ENCODE measurements at regions not wholly inside any gene's neighbourhood (a gene's known extent, or its start where the extent isn't known, plus 50 kb on each side); places are given as distances from the start of the nearest gene placed in this dataset.
"Not testable (repeated sequence)": the region's sequence is repeated elsewhere in the genome, so short reads cannot be mapped to it uniquely, and the experiment has no call there.

DNA sequence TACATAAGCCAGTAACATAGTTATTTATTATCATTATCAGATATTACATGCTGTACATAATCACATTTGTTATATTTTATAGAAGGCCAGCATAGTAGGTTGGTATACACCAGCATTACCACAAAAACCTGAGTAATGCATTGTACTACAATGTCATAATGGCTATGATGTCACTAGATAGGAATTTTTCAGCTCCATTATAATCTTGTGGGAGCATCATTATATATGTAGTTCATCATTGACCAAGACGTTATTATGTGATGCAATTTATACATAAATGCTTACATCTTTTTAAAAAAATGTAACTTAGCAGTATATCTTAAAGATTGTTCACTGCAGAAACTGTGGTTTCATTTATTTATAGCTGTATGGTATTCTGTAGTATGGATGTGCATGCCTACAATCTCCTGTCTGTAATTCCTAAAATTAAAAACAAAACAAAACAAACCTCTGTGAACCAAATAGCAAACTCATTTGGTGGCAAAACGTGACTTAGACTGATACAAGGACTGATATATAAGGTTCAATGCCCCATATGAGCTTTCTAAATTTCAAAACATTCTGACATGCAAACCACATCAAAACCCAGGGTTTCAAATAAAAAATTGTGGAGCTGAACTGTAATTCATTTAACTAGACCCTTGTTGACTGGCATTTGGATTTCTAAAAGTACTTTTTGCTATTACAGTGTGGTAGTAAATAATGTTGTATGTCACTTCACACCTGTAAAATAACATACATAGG is 250.9 kb downstream of the DLEU7 start:
- FAIRE-seq (no peak), DNase-seq (ENCODE audit: low spot score) (no peak)

DNA sequence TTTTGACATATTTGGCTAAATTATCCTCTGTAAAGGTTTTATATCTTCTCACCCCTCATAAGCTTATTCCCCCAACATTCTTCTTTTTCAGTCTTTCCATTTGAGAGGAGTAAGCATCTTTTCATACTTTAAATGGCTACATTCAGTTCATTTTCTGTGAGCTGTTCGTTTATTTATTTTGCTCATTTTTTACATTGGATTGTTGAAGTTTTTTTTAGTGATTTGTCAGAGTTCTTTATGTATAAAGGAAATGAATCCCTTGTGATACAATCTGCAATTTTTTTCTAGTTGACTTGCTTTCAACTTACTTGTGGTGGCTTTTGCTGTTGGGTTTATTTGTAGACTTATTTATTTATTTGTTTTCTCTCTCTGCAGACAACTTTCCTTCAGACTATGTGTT is 250.3 kb downstream of the DLEU7 start:
- FAIRE-seq: no peak
- DNase-seq (ENCODE audit: low spot score): no peak

DNA sequence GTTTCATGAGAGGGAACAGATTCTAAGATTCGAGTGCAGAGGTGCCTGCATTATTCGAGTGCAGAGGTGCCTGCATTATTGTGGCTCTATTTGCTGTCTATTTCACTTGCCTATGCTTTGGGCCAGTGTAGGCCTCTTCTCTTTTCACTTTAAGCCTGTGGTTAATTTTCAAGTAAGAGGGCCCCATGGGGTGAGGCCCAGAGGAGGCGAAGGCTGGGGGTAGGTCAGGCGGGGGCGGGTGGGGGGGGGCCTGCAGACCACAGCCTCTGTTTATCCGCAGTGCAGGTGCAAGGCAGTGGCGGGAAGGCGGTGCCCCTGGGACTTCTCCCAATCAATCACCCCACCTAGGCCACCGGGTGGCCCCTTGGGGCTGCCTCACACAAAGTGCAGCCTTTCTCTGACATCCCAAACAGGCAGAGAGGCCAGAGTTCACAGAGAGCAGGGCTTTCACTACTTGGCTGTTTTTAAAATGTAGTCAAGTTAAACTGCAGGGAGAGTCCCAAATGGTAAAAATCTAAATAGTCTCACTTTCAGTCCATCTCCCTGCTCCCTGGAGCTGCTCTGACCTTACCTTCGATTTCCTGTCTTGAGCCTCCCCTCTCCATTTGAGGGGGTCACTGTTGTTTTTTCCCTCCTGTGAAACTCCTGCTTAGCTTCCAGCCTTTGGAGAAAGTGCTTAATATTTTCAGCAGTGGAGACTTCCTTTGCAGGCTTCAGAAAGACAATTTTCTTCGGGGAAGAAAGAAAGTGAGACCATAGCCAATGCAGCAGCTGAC is 249.0 kb downstream of the DLEU7 start:
- FAIRE-seq: no peak
- DNase-seq (ENCODE audit: low spot score): peak; percentile 10

DNA sequence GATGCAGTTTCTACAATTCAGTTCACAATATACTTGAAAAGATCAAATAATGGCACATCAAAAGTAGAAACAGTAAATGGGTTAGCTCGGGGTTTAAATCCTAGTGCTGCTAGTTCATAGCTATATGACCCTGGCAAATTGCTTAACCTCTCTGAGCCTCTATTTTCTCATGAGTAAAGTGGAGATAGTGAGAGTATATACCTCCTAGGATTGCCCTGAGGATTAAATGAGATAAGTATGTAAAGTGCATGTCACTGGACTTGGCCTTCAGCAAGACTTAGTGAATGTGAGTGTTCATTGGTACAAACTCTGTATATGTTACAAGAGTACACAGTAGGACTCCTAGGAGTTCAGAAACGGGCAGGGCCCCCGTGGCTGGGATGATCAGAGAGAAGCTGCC is 248.3 kb downstream of the DLEU7 start:
- FAIRE-seq (no peak), DNase-seq (ENCODE audit: low spot score) (no peak)

DNA sequence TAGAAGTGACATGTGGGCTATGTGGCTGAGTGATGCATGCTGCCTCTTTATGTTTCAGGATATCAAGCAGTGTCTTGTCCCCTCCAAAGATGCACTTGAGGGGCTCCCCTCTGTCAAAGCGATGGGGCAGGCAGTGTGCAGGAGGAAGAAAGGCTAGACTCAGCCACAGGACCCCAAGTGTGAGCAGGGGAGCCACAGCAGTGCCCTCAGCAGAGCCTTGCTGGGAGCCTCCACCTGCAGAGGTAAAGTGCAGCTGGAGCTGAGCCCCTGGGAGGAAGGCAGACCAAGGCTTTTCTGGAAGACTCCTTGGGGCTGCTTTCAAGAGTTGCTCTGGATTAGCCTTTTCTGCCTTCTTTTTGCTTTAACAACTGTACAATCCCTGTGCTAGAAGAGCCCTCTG is 247.3 kb downstream of the DLEU7 start:
- DNase-seq (ENCODE audit: low spot score) (no peak), FAIRE-seq (no peak)

DNA sequence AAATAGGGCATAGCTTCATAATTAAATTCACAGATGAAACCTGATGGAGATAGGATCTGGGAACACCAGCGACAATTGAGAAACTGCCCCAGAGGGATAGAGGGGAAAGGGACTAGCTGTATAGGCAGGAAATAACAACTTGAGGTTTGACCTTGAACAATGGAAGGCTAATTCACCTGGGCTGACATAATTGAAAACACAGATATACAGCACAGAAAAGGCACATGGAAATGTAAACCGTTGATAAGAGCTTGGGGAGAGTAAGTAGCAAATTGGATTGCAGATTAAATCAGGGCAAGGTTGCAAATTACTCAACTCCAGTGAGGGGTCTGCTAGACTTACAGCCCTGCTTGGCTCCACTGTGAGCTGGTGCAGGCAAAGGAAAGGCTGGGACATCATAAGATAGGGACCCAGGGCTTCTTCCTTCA is 246.7 kb downstream of the DLEU7 start:
- DNase-seq (ENCODE audit: low spot score) (no peak), FAIRE-seq (no peak)

DNA sequence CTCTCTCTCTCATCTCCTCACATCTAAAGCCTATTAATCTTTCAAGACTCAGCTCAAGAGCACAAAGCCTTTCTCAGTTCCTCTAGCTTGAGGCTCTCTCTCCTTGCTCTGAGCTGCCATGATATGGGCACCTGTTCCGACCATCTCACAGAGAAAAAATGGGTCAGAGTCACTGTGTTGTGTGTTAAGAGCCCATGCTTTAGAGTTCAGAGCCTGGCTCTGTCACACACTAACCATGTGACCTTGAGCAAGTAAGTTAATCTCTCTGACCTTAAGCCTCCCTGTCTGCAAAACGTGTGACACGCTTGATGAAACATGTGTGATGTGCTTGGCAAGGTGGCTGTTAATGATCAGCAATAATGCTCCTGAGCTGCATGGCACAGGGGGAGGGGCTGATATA is 245.2 kb downstream of the DLEU7 start:
- no peak for DNase-seq (ENCODE audit: low spot score)
- FAIRE-seq: no peak

DNA sequence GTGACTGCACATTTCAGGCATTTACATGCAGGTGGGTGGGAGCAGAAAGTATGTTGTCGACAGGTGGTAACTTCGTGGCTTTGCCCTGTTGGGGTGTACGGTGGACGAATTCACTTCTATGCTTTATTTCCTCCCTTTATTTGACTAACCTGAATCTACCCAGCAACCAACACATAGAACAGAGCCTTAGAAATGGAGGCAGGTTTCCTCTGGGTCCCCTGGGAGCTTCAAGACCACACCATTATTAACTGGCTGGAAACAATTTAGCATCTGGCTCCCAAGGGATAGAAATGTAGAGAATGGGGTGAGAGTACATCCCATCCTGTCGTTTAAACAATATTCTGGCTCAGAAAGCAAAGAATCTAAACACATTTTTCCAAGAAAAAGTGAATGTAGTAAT is 244.4 kb downstream of the DLEU7 start:
- FAIRE-seq: no peak

DNA sequence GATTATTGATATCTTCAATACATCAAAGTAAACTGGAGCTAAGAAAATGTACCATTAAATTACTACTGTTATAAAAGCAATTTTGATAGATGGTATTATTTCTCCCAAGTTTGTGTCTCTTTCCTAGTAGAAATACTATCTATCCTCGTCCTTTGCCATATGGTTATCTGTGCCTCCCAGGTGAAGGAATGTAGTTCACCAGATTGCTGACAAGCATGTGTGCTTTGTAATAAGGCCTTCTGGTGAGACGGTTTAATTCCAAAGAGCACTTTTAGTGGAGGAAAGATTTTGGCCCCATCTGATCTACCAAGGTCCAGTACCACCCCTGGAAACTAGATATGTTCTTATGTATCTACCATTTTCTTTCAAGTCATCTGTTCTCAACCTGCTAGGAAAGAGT is 243.6 kb downstream of the DLEU7 start:
- FAIRE-seq: no peak

More for the DNA sequence above, 244.4 kb downstream of the DLEU7 start:
- no peak for DNase-seq (ENCODE audit: low spot score)

DNA sequence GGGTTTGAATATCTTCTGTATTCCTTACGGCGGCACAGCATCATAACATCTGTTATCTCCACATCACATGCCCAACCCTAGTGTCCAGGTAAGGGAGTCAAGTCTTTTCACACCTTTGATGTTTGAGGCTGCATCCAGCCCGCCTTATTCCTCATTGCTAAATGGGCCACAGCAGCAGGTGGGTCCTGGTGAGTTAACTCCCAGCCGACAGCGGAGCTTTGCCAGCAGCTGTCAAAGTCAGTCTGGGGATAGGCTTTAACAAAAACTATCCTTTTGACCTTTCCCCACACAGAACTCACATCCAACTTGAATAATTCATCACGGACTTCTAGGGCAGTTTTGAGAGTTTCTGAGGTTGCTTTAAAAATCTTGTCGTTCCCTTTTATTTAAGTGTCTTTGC is 235.1 kb downstream of the DLEU7 start:
- no peak for DNase-seq (ENCODE audit: low spot score)

More for the DNA sequence above, 243.6 kb downstream of the DLEU7 start:
- DNase-seq (ENCODE audit: low spot score): no peak

DNA sequence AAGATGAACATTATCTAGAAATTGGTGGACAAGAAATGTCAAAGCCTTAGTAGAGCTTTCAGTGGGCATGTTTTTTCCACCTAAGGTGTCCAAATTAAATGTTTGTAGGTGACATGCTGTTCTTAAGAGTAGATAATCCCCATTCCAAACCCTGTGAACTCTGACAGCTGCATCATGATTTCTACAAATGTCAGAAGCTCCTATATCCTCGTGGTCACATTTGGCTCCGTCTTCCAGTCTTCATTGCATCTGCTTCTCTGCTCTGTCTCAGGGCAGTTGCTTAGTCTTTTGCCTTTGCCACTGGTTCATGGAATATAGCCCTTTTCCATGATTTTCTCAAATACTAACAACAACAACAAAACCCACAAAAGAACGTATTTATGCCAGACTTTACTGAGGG is 234.5 kb downstream of the DLEU7 start:
- no peak for FAIRE-seq
- no peak for DNase-seq (ENCODE audit: low spot score)

More for the DNA sequence above, 235.1 kb downstream of the DLEU7 start:
- FAIRE-seq: no peak

DNA sequence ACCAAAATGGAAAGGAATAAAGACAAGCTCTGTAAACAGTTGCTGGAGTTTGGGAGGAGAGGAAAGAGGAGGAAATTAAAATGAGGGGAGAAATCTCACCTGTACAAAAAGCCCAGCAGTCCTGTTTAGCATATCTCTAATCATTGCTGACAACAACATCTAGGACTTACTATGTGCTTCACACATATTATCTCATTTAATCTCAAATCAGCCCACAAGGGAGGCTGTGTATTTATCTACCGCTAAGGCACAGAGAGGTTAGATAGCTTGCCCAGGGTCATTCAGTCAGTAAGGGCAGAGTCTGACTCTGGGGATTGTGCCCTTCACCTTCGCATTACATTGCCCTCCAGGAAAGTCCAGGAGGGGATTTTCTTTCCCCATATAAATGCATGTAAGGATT is 233.3 kb downstream of the DLEU7 start:
- DNase-seq (ENCODE audit: low spot score): no peak

DNA sequence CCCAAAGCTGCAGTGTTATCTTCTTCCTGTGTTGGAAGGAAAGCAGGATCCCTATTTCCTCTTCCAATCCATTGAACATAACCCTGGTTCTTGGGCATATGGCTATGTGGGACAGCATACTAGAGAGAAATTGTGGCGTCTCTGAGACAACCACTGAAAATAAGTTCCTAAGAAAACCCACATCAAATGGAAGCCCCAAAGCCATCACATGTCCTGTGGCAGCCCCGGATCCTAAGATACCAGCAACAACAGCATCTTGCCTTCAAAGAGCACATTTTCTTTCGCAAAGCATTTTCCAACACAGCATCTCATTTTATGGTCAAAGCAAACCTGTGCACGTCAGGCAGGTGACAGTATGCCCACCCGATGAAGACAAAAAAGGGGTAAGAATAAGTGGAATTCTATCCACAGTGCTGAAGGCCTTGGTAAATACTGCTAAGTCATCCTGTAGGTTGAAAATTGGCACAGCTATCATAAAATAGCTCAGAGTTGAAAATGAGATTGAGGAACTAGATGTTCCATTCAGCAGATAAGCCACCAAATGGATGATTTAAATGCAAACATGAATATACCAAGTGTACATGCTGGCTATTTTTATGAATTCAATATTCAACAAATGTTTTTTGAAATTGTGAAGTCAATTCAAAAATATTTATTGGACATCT is 232.2 kb downstream of the DLEU7 start:
- DNase-seq (ENCODE audit: low spot score) (no peak), FAIRE-seq (no peak)

More for the DNA sequence above, 233.3 kb downstream of the DLEU7 start:
- FAIRE-seq: no peak

DNA sequence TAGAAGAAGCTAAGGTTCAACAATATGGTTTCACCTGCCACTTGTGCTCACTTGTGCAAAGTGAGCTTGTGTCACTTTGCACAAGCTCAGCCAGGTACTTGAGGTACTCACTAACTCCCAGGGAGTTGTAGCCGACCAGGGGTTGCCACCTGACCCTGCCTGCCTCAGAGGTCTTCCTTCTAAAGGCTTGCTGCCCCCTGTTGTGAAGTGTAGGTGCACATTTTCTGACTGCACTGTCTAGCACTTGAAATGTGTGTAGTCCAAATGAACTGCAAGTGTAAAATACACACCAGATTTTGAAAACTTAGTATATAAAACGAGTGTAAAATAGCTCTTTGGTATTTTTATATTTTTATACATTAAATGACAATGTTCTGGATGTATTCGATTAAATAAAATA is 230.8 kb downstream of the DLEU7 start:
- DNase-seq (ENCODE audit: low spot score) (no peak), FAIRE-seq (no peak)

DNA sequence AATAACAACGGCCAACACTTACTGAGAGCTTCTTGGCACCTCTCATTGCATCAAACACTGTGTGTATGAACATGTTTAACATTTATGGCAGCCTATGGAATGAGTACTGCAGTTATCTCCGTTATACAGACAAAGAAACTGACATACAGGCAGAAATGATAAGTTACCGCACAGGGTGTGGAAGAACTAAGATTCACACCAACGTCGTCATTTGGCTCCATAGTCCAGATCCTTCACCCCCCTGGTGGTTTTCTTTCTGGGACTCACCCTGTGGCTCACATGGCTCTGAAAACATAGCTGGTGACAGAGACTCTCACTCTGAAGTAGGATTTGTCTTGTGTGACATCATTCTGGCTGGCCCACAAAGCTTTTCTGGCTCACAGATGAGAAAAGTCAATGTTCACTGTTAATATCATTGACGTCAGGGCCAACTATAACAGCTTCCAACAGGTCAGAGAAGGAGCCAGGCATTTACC is 230.1 kb downstream of the DLEU7 start:
- FAIRE-seq: no peak
- no peak for DNase-seq (ENCODE audit: low spot score)

DNA sequence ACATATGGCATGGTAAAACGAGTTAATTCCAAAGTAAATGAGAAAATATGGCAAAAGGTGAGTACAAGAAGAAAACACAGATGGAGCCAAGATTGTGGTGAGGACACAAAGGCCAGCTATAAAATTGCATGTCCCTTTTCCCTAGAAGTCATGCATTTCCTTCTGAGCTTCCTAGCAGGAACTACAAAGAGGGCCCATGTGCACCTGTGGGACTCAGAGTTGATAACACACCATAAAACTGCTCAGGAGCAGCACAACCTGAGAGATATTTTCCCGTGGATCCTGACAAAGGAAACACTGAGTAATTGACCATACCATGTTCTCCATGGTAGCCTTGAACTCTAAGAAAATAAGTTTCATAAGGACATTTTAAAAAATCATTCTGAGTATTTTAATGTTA is 228.3 kb downstream of the DLEU7 start:
- DNase-seq (ENCODE audit: low spot score): no peak

DNA sequence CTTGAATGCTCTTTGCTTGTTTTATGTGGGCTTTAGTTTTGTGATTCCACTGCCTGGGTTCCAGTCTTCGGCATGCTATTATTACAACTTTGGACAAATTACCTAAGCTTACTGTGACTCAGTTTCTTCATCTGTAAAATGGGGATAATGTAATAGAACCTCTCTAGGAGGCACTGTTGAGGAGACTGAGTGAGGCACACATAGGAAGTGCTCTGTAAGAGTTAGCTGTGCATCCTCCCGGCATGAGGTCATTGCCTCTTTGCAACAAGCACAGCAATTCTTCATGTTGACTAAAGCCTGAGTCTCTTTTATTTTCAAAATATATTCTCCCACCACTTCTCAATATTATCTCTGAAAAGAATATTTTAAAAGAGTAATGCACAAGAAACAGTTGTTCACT is 227.4 kb downstream of the DLEU7 start:
- DNase-seq (ENCODE audit: low spot score) (no peak), FAIRE-seq (no peak)

More for the DNA sequence above, 228.3 kb downstream of the DLEU7 start:
- no peak for FAIRE-seq

DNA sequence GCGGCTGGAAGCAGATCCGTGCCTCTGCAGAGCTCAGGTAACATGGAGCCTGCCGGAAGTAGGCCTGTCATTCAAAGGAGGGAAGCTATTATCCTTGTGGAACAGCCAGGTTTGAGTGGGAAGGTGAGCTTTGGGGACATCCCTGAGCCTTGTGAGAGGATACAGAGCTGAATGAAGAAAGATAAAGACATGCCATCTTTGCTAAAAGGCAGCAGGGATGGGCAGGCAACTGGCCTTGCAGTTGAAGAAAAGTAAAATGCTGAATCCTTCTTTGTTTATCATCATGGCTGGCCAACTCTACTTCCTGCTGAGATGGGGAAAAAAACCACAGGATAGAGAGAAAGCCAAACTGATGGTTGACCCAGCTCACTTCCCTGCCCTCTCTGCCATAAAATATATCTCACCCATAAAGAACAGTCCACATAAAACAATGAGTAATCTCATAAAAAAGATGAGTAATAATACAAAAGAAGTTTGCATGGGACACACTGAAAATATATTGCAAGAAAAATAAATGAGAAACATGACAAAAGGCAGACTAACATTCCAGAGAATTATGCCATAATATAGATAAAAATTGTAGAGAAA is 226.3 kb downstream of the DLEU7 start:
- DNase-seq (ENCODE audit: low spot score) (peak; percentile 57), FAIRE-seq (no peak)

DNA sequence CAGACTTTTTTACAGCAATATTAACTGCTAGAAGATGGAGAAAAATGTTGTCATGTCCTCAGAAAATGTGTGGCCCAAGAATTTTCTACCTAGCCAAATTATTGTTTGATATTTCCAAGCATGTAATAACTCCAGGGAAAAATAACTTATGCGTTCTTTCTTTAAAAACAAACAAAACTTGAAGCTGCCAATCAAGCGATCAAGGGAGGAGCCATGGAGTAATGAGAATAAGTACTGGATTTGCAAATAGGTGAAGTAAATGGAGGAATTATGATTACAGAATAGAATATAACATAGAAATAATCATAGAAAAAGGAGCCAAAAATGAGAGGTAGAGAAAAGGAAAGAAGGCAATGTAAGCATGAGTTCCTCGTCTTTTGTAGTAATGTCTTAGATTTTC is 225.3 kb downstream of the DLEU7 start:
- DNase-seq (ENCODE audit: low spot score) (no peak), FAIRE-seq (no peak)

DNA sequence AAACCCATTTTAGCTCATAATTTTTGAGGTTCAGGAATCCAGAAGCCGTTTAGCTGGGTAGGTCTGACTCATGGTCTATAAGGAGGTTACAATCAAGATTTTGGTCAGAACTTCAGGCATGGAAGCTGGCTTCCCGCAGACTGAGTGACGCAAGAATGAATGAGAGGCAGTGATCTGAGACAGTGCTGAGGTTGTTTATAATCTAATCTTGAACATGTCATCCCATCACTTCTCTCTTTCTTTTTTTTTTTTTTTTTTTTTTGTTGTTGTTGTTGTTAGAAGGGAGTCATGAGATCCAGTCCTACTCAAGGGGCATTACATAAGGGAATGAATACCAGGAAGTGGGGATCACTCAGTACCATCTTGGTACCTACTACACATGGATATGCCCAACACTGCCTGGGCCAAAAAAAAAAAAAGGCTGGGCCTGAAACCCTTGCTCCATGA is 217.4 kb downstream of the DLEU7 start:
- DNase-seq (ENCODE audit: low spot score) (no peak), FAIRE-seq (no peak)

DNA sequence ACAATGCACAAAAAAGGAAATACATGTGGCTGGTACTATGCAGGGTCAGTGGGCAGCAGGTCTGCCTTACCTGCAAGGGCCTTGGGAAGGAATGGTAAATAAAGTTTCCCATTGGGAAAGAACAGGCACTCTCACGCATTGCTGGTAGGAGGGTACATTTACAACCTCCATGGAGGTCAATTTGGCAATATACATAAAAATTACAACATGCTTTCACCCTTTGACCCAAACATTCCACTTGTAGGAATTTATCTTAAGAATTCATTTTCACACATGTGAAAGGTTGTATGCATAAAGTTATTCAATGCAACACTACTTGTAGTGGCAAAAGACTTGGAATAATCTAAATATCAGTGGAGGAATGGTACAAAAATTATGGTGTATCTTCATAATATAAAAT is 216.4 kb downstream of the DLEU7 start:
- no peak for DNase-seq (ENCODE audit: low spot score)

DNA sequence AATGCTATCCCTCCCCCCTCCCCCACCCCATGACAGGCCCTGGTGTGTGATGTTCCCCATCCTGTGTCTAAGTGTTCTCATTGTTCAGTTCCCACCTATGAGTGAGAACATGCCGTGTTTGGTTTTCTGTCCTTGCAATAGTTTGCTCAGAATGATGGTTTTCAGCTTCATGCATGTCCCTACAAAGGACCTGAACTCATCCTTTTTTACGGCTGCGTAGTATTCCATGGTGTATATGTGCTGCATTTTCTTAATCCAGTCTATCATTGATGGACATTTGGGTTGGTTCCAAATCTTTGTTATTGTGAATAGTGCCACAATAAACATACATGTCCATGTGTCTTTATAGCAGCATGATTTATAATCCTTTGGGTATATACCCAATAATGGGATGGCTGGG is 215.0 kb downstream of the DLEU7 start:
- FAIRE-seq; DNase-seq (ENCODE audit: low spot score): not testable (repeated sequence)

More for the DNA sequence above, 216.4 kb downstream of the DLEU7 start:
- no peak for FAIRE-seq
